Endothelial cell of umbilical vein (primary cell): ENCODE measurements at regions not wholly inside any gene's neighbourhood (a gene's known extent, or its start where the extent isn't known, plus 50 kb on each side); places are given as distances from the start of the nearest gene placed in this dataset.

Experiments
- BruUV-seq: library from RNA; stranded (reverse); fragments of 400-500 nt; replicated peaks from 2 replicates; lab custom pipeline; 2021; lab: Mats Ljungman, UMichigan
- CTCF ChIA-PET: fragments of 300-600, 350-600 bp; sonication (Branson Sonifier 250); formaldehyde crosslinking; loops from one replicate; lab custom pipeline; 2021; ENCODE audit warnings: antibody characterized with exemption, inconsistent platforms; lab: Charles Lee
- POLR2A ChIA-PET: fragments of 300-600, 350-600 bp; sonication (Branson Sonifier 250); formaldehyde crosslinking; loops from one replicate; lab custom pipeline; 2021; ENCODE audit warnings: antibody characterized with exemption, inconsistent platforms; lab: Charles Lee
- DNase-seq: peaks from one replicate; pipeline ENCODE4 v3.0.0-alpha.2; 2011; ENCODE audit warnings: low read depth, low spot score
- FAIRE-seq: peaks from 2 replicates; lab custom pipeline; 2011; peaks lifted over from hg19 to GRCh38; lab: Jason Lieb, UNC
- H2AFZ ChIP-seq: 2 replicates; pipeline ENCODE4 v1.6.0; 2012; ENCODE audit warnings: low read depth, low read length, control low read depth, inconsistent platforms
- H3K27ac ChIP-seq: 2 replicates; pipeline ENCODE4 v1.5.1; 2011; ENCODE audit warnings: low read depth, mild to moderate bottlenecking, control low read depth, low read length, moderate library complexity; ENCODE audit not compliant: insufficient read depth
- H3K27me3 ChIP-seq, 2 experiments: 2 replicates each; pipeline versions ENCODE4 v1.6.0 to v1.6.1; 2011; ENCODE audit warnings: low read length in 2 of 2, mixed read lengths in 1 of 2; ENCODE audit not compliant: control insufficient read depth in 2 of 2, insufficient read depth in 2 of 2
- H3K36me3 ChIP-seq, 2 experiments: 2 replicates in 1 of 2; 3 replicates in 1 of 2; pipeline ENCODE4 v1.5.1; 2011; ENCODE audit warnings: low read length in 2 of 2, mild to moderate bottlenecking in 1 of 2, moderate library complexity in 1 of 2; ENCODE audit not compliant: control insufficient read depth in 2 of 2, insufficient read depth in 2 of 2; ENCODE audit errors: extremely low read depth in 1 of 2
- H3K4me1 ChIP-seq: 3 replicates; pipeline ENCODE4 v1.5.1; 2011; ENCODE audit warnings: mild to moderate bottlenecking, low read length; ENCODE audit not compliant: control insufficient read depth, insufficient read depth; ENCODE audit errors: extremely low read depth
- H3K4me2 ChIP-seq: 2 replicates; pipeline ENCODE4 v1.6.1; 2011; ENCODE audit warnings: low read length, control low read depth, mixed read lengths; ENCODE audit not compliant: insufficient read depth
- H3K4me3 ChIP-seq, 3 experiments: fragments of 200-600 bp in 1 of 3; sonication (generic), shearing (Covaris generic) in 1 of 3; replicated peaks in 1 of 3; 2 replicates each; pipeline ENCODE4 v1.5.1; 2011 to 2016; ENCODE audit warnings: control low read depth in 3 of 3, low read length in 3 of 3, mild to moderate bottlenecking in 2 of 3, inconsistent platforms in 1 of 3, low read depth in 1 of 3, moderate library complexity in 1 of 3; ENCODE audit not compliant: insufficient read depth in 1 of 3
- H3K79me2 ChIP-seq: 2 replicates; pipeline ENCODE4 v1.6.0; 2012; ENCODE audit warnings: low read length, inconsistent platforms; ENCODE audit not compliant: control insufficient read depth, insufficient read depth
- H3K9ac ChIP-seq: replicated peaks from 2 replicates; pipeline ENCODE3; 2011; ENCODE audit warnings: low read length, control low read depth; ENCODE audit not compliant: insufficient read depth; ENCODE audit errors: extremely low read depth
- H3K9me1 ChIP-seq: replicated peaks from 3 replicates; pipeline ENCODE4 v1.6.0; 2011; ENCODE audit warnings: mild to moderate bottlenecking, low read length; ENCODE audit not compliant: control insufficient read depth, insufficient read depth; ENCODE audit errors: extremely low read depth
- H3K9me3 ChIP-seq: replicated peaks from 2 replicates; pipeline ENCODE4 v1.5.1; 2012; ENCODE audit warnings: low read length, inconsistent platforms; ENCODE audit not compliant: control insufficient read depth, insufficient read depth
- H4K20me1 ChIP-seq: replicated peaks from 2 replicates; pipeline ENCODE3; 2011; ENCODE audit warnings: mild to moderate bottlenecking, low read length; ENCODE audit not compliant: control insufficient read depth, insufficient read depth; ENCODE audit errors: extremely low read depth
- CTCF ChIP-seq, 2 donors: IDR thresholded peaks; 1 replicate in 1 of 2; 2 replicates in 1 of 2; pipeline ENCODE4 v1.5.1; 2011; ENCODE audit warnings: low read length in 2 of 2, mild to moderate bottlenecking in 2 of 2, moderate library complexity in 2 of 2, control low read depth in 1 of 2, inconsistent platforms in 1 of 2, low read depth in 1 of 2; ENCODE audit not compliant: insufficient read depth in 1 of 2; ENCODE audit errors: extremely low read depth in 1 of 2
- EZH2 ChIP-seq: IDR thresholded peaks from 2 replicates; pipeline ENCODE4 v1.6.1; 2012; ENCODE audit warnings: borderline replicate concordance, low read depth, mild to moderate bottlenecking, moderate library complexity, low read length, inconsistent platforms; ENCODE audit not compliant: severe bottlenecking
- FOS ChIP-seq: IDR thresholded peaks from 2 replicates; pipeline ENCODE4 v1.6.1; 2011; ENCODE audit warnings: mild to moderate bottlenecking, low read length, moderate library complexity, borderline replicate concordance; ENCODE audit not compliant: insufficient read depth
- GATA2 ChIP-seq: IDR thresholded peaks from 2 replicates; pipeline ENCODE4 v1.7.0; 2011; ENCODE audit warnings: low read depth, mild to moderate bottlenecking, moderate library complexity, mixed read lengths, low read length; ENCODE audit not compliant: insufficient read length, insufficient read depth
- JUN ChIP-seq: IDR thresholded peaks from 2 replicates; pipeline ENCODE4 v1.6.1; 2011; ENCODE audit warnings: borderline replicate concordance, low read depth; ENCODE audit not compliant: insufficient read length, insufficient read depth
- MYC ChIP-seq: IDR thresholded peaks from one replicate; pipeline ENCODE4 v1.6.1; 2011; ENCODE audit warnings: mild to moderate bottlenecking, low read depth, low read length
- POLR2A ChIP-seq: IDR thresholded peaks from 2 replicates; pipeline ENCODE4 v1.6.1; 2012; ENCODE audit warnings: low read depth, mild to moderate bottlenecking, control low read depth, low read length
- POLR2AphosphoS5 ChIP-seq: IDR thresholded peaks from 2 replicates; pipeline ENCODE4 v1.6.1; 2012; ENCODE audit warnings: low read depth, mild to moderate bottlenecking, control low read depth, low read length, moderate library complexity; ENCODE audit not compliant: insufficient read depth
- dilution Hi-C: fragments of 300-500 bp; cut with MboI; formaldehyde crosslinking; loops from one replicate; pipeline ENCODE4 v1.15.0; 2019; ENCODE audit warnings: low sequenced_read_pairs; ENCODE audit not compliant: extremely low pct_ligation_motif_present
- intact Hi-C: fragments of 100-400 bp; cut with micrococcal nuclease; formaldehyde crosslinking; loops from one replicate; pipeline ENCODE4 v1.10.0; 2022
- TF ChIP-seq, protein P1 (sequence below): IDR thresholded peaks from 2 replicates; pipeline ENCODE4 v1.6.1; 2011; ENCODE audit not compliant: insufficient read depth, insufficient read length

- Histone ChIP-seq H3K4me3 (no peak overlapping the region), H3K9me3 (no peaks in the 10 kb centered on the region), H3K9me1 (no peaks in the 10 kb centered on the region), H3K4me2 (no peak overlapping the region), H3K9ac (no peak overlapping the region), H4K20me1 (no peaks in the 10 kb centered on the region), H3K4me1 (no peaks in the 10 kb centered on the region), H3K79me2 (no peaks in the 10 kb centered on the region), H3K36me3 (no peaks in the 10 kb centered on the region), H3K27ac (no peak overlapping the region), H2AFZ (no peak overlapping the region), H3K27me3 (no peaks in the 10 kb centered on the region)
- FAIRE-seq (no peak), DNase-seq (no peak)
- dilution Hi-C loops, result no loop called here
- BruUV-seq, result no TSS peak
- ChIA-PET POLR2A (no interaction called here), CTCF (no interaction called here)
- intact Hi-C loops, result no loop called here
- TF ChIP-seq, protein P1, sequence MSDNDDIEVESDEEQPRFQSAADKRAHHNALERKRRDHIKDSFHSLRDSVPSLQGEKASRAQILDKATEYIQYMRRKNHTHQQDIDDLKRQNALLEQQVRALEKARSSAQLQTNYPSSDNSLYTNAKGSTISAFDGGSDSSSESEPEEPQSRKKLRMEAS, result no peak
- TF ChIP-seq POLR2A (no peak), POLR2AphosphoS5 (no peak), EZH2 (no peak), GATA2 (no peak), JUN (no peak), FOS (no peak), MYC (no peak), CTCF (IDR thresholded peaks at IDR 0.05; ENCODE audit: extremely low read depth in 1 of 2, insufficient read depth in 1 of 2, low read depth in 1 of 2, low read length in 2 of 2) (no peak)
These were observed 212.2 kb downstream of the PPP1R2C start for GRCh38 chrX:42565739-42566138.
